ENCODE measurements at regions not wholly inside any gene's neighbourhood (a gene's known extent, or its start where the extent isn't known, plus 50 kb on each side); places are given as distances from the start of the nearest gene placed in this dataset.

DNA sequence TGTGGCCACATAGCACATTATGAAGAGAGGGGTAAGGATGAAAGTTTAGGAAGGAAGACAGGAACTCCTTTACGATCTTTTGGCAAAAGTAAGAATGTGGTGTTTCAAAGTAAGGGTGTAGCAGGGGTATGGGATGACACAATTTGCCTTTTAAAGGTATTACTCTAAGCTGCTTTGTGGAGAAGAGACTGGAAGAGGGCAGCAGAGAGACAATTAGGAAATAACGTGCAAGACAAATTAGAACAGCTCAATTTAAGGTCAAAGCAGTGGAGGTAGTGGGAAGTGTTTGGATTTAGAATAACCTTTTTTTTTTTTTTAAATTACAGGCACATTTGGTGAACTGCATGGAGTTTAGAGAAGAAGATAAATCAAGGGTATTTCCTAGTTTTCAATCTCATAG, 342.6 kb downstream of the NOVA1 start:
- TF ChIP-seq CTCF (conservative IDR thresholded peaks at IDR 0.05; ENCODE audit: low read depth, low read length) = peak; percentile 56
- peak; percentile 52 for DNase-seq (ENCODE audit: low read depth)
- H3K4me3 ChIP-seq (ENCODE audit: low read depth, low read length) = no peak overlapping the region

DNA sequence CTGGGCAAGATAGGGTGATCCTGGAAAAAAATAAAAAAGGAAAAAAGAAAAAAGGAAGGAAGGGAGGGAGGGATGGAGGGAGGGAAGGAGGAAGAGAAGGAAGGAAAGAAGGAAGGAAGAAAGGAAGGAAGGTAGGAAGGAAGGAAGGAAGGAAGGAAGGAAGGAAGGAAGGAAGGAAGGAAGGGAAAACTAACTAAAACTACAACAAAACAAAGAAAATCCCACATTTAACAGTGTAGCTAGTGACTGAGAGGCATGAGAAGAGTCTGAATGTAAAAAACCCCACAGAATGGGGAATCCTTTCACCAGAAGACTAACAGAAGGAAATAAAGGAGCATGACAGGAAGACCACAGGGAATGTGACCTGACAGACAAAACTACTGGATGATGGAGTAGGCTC, 345.7 kb downstream of the NOVA1 start:
- TF ChIP-seq CTCF (conservative IDR thresholded peaks at IDR 0.05; ENCODE audit: low read depth, low read length) = no peak
- no peak for DNase-seq (ENCODE audit: low read depth)
- no peak overlapping the region for H3K4me3 ChIP-seq (ENCODE audit: low read depth, low read length)

- DNase-seq (ENCODE audit: low read depth) = no peak
- TF ChIP-seq CTCF (conservative IDR thresholded peaks at IDR 0.05; ENCODE audit: low read depth, low read length) = no peak
- H3K4me3 ChIP-seq (ENCODE audit: low read depth, low read length) = no peak overlapping the region
These were observed 364.7 kb downstream of the NOVA1 start for GRCh38 chr14:26233118-26233517.

GRCh38 chr14:26218861-26219260, 379.0 kb downstream of the NOVA1 start:
- no peak for TF ChIP-seq CTCF (conservative IDR thresholded peaks at IDR 0.05; ENCODE audit: low read depth, low read length)
- DNase-seq (ENCODE audit: low read depth) = no peak
- no peak overlapping the region for H3K4me3 ChIP-seq (ENCODE audit: low read depth, low read length)

DNA sequence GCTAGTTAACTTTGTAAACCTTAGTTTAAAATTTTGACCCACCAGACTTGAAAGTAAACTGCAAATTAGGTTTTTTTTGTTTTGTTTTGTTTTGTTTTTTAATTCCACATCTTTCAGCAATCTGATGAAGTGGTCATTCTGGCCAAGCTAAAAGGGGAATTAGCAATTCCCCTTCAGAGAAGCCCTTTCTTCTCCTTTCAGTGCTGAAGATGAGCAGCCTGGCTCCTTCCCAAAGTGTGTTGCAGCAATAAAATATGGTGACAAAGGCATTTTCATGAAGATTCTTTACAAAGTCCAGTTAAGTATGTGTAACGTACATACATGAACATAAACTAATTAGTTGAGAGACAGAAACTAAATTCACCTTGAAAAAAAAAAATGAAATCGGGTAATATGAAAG, 380.1 kb downstream of the NOVA1 start:
- H3K4me3 ChIP-seq (ENCODE audit: low read depth, low read length) = no peak overlapping the region
- TF ChIP-seq CTCF (conservative IDR thresholded peaks at IDR 0.05; ENCODE audit: low read depth, low read length) = no peak
- DNase-seq (ENCODE audit: low read depth) = no peak

GRCh38 chr14:26216786-26217185, 381.0 kb downstream of the NOVA1 start:
- no peak overlapping the region for H3K4me3 ChIP-seq (ENCODE audit: low read depth, low read length)
- no peak for DNase-seq (ENCODE audit: low read depth)
- TF ChIP-seq CTCF (conservative IDR thresholded peaks at IDR 0.05; ENCODE audit: low read depth, low read length) = no peak

DNA sequence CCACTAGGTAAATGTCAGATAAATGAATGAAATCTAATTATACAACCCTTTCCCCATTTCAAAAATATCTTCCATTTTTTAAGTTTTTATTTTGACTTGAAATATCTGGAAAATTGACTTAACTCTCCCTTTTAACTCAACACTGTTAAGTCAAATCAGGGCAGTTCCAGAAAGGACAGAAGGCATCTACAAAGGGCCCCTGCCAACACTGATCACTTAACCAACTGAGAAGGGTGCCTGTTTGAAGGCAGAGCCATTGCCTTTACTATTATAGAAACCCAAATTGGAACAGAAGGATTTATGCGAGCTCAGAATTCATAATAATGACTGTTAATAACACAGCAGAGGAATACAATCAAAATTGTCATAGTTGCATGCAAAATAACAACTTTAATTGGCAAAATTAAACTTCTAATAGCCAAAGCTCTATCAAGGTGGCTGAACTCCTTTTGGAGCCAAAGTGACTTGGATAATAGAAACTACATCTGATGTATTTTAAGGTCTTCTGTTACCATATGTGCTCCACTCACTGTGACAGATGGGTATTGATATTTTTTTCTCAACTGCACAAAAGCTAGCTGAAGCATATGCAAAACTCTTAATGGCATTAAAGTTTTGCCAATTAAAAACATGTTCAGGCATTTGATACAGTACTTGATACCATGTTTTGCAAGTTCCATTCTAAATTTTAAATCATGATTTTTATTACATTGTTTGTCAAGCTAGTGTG, 383.8 kb downstream of the NOVA1 start:
- no peak for TF ChIP-seq CTCF (conservative IDR thresholded peaks at IDR 0.05; ENCODE audit: low read depth, low read length)
- no peak overlapping the region for H3K4me3 ChIP-seq (ENCODE audit: low read depth, low read length)
- DNase-seq (ENCODE audit: low read depth) = no peak

Measured in choroid plexus epithelial cell (primary cell).